B cell (primary cell): ENCODE measurements at regions not wholly inside any gene's neighbourhood (a gene's known extent, or its start where the extent isn't known, plus 50 kb on each side); places are given as distances from the start of the nearest gene placed in this dataset.

Experiments used
- ATAC-seq: fragments of 200-7000 bp; cut with Tn5 transposase; one replicate; pipeline ENCODE4 v1.10.0; 2021; ENCODE audit warnings: low read depth, mild to moderate bottlenecking, moderate number of reproducible peaks, moderate library complexity
- CTCF ChIA-PET: fragments of 350-600 bp; sonication (Branson Sonifier 250); formaldehyde crosslinking; loops from one replicate; lab custom pipeline; 2021; ENCODE audit warnings: antibody characterized with exemption, inconsistent platforms; lab: Charles Lee
- POLR2A ChIA-PET: fragments of 350-600 bp; sonication (Branson Sonifier 250); formaldehyde crosslinking; loops from one replicate; lab custom pipeline; 2021; ENCODE audit warnings: antibody characterized with exemption; lab: Charles Lee
- DNase-seq: peaks from one replicate; pipeline ENCODE4 v3.0.0; 2013
- H2AFZ ChIP-seq: 2 replicates; pipeline ENCODE4 v1.6.1; 2012; ENCODE audit warnings: mild to moderate bottlenecking, low read depth, low read length; ENCODE audit not compliant: insufficient read depth, poor library complexity, severe bottlenecking
- H3K27ac ChIP-seq, 2 donors: 1 replicate in 1 of 2; 2 replicates in 1 of 2; pipeline ENCODE4 v1.5.1; 2012 to 2013; ENCODE audit warnings: low read length in 2 of 2, mild to moderate bottlenecking in 2 of 2, moderate library complexity in 1 of 2
- H3K27me3 ChIP-seq, 4 experiments: fragments of 200-600 bp in 1 of 4; sonication (generic) in 1 of 4; replicated peaks in 1 of 4; 1 replicate in 2 of 4; 2 replicates in 2 of 4; pipeline versions ENCODE4 v1.6.1 to v1.7.0; 2013 to 2016; ENCODE audit warnings: low read length in 3 of 4, mild to moderate bottlenecking in 2 of 4, mixed read lengths in 1 of 4, moderate library complexity in 1 of 4; ENCODE audit not compliant: insufficient read depth in 4 of 4, control insufficient read depth in 3 of 4; ENCODE audit errors: control extremely low read depth in 1 of 4
- H3K36me3 ChIP-seq, 2 experiments: replicated peaks in 1 of 2; 1 replicate in 1 of 2; 2 replicates in 1 of 2; pipeline versions ENCODE4 v1.6.1 to v1.7.1; 2013; ENCODE audit warnings: low read length in 1 of 2; ENCODE audit not compliant: insufficient read depth in 2 of 2, control insufficient read depth in 1 of 2; ENCODE audit errors: control extremely low read depth in 1 of 2, extremely low read depth in 1 of 2
- H3K4me1 ChIP-seq, 2 donors: fragments of 200-600 bp in 1 of 2; sonication (generic) in 1 of 2; 1 replicate in 1 of 2; 2 replicates in 1 of 2; pipeline versions ENCODE4 v1.5.1 to v1.6.1; 2013 to 2017; ENCODE audit warnings: low read length in 2 of 2; ENCODE audit not compliant: control insufficient read depth in 2 of 2, insufficient read depth in 2 of 2
- H3K4me2 ChIP-seq: replicated peaks from 2 replicates; pipeline ENCODE3; 2012; ENCODE audit warnings: mild to moderate bottlenecking, low read depth, low read length; ENCODE audit not compliant: poor library complexity, severe bottlenecking
- H3K4me3 ChIP-seq, 5 experiments: fragments of 200-600 bp in 1 of 5; sonication (generic) in 1 of 5; 1 replicate in 3 of 5; 2 replicates in 2 of 5; pipeline versions ENCODE4 v1.5.1 to v1.7.0; 2011 to 2016; ENCODE audit warnings: low read length in 4 of 5, mild to moderate bottlenecking in 4 of 5, low read depth in 2 of 5, control low read depth in 1 of 5, moderate library complexity in 1 of 5; ENCODE audit not compliant: insufficient read depth in 1 of 5; ENCODE audit errors: control extremely low read depth in 1 of 5, extremely low read depth in 1 of 5
- H3K79me2 ChIP-seq: fragments of 200-600 bp; sonication (generic); one replicate; pipeline ENCODE4 v1.6.0; 2016; ENCODE audit warnings: low read length; ENCODE audit not compliant: control insufficient read depth, insufficient read depth
- H3K9ac ChIP-seq: fragments of 200-600 bp; sonication (generic); 2 replicates; pipeline ENCODE4 v1.6.1; 2017; ENCODE audit warnings: mild to moderate bottlenecking, low read length, moderate library complexity
- H3K9me3 ChIP-seq, 3 donors: one replicate each; pipeline versions ENCODE4 v1.6.1 to v1.7.1; 2013; ENCODE audit warnings: low read length in 2 of 3; ENCODE audit not compliant: control insufficient read depth in 2 of 3, insufficient read depth in 1 of 3; ENCODE audit errors: control extremely low read depth in 1 of 3
- H4K20me1 ChIP-seq: 2 replicates; pipeline ENCODE4 v1.6.0; 2012; ENCODE audit warnings: mild to moderate bottlenecking, low read length; ENCODE audit not compliant: insufficient read depth, control insufficient read depth, poor library complexity, severe bottlenecking
- H3K27ac Mint-ChIP-seq: one replicate; pipeline ENCODE4 v1.8.0; 2021; ENCODE audit warnings: mixed read lengths
- H3K27me3 Mint-ChIP-seq: one replicate; pipeline ENCODE4 v1.8.0; 2021; ENCODE audit warnings: mixed read lengths
- H3K4me1 Mint-ChIP-seq: one replicate; pipeline ENCODE4 v1.8.0; 2021; ENCODE audit warnings: mixed read lengths
- H3K4me3 Mint-ChIP-seq: one replicate; pipeline ENCODE4 v1.8.0; 2021; ENCODE audit warnings: mixed read lengths
- H3K9me3 Mint-ChIP-seq: one replicate; pipeline ENCODE4 v1.8.0; 2022; ENCODE audit warnings: mixed read lengths; ENCODE audit not compliant: insufficient read depth
- EZH2 ChIP-seq: IDR thresholded peaks from 2 replicates; pipeline ENCODE4 v1.6.1; 2012; ENCODE audit warnings: borderline replicate concordance, low read depth, mild to moderate bottlenecking, moderate library complexity, low read length; ENCODE audit not compliant: insufficient read depth, poor library complexity, severe bottlenecking
- WGBS: methylation state at CpG from one replicate; pipeline ENCODE4 v1.1.5; 2013; ENCODE audit warnings: missing lambda C conversion rate; ENCODE audit not compliant: insufficient coverage; 5-methylcytosine and 5-hydroxymethylcytosine counted together
- intact Hi-C: fragments of 100-400 bp; cut with micrococcal nuclease; formaldehyde crosslinking; loops from one replicate; pipeline ENCODE4 v1.10.0; 2022
- TF ChIP-seq, protein P1 (sequence below): fragments of 200-600 bp; IDR thresholded peaks from one replicate; pipeline ENCODE4 v1.8.0; 2022; ENCODE audit warnings: antibody characterized with exemption, mild to moderate bottlenecking

DNA sequence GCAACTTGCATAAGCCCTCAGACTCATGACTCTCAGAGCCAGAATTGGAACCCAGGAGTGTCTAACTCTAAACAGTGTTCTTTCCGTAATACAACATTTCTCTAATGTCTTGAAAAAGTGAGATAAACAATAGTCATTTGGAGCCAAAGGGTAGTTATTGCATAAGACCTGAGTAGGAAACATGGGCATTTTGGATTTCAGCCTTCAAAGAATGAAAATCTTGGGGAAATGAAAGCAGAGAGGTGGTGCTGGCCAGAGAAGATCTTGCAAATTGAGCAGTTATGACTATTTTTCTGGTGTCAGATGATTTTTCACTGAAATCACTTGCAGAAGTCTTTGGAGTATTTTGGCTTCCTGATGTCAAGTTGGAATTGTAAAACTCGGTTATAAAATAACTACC, 379.4 kb downstream of the DIPK2A start:
- Histone ChIP-seq H3K27me3 (no peaks in the 10 kb centered on the region), H3K4me1 (no peaks in the 10 kb centered on the region), H4K20me1 (no peaks in the 10 kb centered on the region), H3K9ac (no peak overlapping the region), H3K4me3 (no peak overlapping the region), H2AFZ (no peak overlapping the region), H3K27ac (no peak overlapping the region), H3K79me2 (no peaks in the 10 kb centered on the region), H3K36me3 (no peaks in the 10 kb centered on the region), H3K4me2 (no peak overlapping the region), H3K9me3 (no peaks in the 10 kb centered on the region)
- no peak for DNase-seq
- Mint-ChIP-seq H3K4me1 (no peaks in the 10 kb centered on the region), H3K4me3 (no peak overlapping the region), H3K27ac (no peak overlapping the region), H3K27me3 (peaks cover 4% of the 10 kb centered on the region), H3K9me3 (no peaks in the 10 kb centered on the region)
- TF ChIP-seq, protein P1, sequence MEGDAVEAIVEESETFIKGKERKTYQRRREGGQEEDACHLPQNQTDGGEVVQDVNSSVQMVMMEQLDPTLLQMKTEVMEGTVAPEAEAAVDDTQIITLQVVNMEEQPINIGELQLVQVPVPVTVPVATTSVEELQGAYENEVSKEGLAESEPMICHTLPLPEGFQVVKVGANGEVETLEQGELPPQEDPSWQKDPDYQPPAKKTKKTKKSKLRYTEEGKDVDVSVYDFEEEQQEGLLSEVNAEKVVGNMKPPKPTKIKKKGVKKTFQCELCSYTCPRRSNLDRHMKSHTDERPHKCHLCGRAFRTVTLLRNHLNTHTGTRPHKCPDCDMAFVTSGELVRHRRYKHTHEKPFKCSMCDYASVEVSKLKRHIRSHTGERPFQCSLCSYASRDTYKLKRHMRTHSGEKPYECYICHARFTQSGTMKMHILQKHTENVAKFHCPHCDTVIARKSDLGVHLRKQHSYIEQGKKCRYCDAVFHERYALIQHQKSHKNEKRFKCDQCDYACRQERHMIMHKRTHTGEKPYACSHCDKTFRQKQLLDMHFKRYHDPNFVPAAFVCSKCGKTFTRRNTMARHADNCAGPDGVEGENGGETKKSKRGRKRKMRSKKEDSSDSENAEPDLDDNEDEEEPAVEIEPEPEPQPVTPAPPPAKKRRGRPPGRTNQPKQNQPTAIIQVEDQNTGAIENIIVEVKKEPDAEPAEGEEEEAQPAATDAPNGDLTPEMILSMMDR = no peak
- no peak for TF ChIP-seq EZH2
- ChIA-PET POLR2A (no interaction called here), CTCF (no interaction called here)
- no peak for ATAC-seq
- 100% methylated on average over 1 of the region's 2 CpGs for WGBS
- intact Hi-C loops = no loop called here

DNA sequence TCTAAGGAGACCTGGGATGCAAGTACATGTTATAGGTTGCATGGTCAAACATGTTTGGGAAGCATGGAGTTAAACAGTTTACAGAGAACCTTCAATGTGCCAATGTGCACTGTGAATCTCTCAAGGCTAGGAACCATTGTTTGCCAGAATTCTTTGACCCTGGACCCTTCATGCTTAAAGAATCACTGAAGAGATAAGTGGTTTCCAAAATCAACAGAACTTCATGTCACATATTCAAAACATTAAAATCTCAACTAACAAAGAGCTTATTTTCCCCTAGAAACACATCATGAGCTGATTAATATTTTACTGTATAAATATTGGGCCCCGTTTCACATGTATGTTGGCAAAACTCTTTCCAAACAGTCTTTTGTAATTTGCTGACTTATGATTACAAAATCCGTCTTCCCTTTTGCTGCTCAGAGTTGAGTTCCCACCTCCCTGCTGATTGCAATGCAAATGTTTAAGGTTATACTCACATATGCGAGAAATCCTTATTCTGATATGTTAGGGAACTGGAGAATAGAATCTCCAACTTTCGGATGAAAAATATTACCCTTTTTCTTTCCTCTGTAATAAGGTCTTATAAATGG, 380.2 kb downstream of the DIPK2A start:
- H3K79me2 ChIP-seq = no peaks in the 10 kb centered on the region
- H3K4me1 ChIP-seq = no peaks in the 10 kb centered on the region
- H3K4me3 ChIP-seq = no peak overlapping the region
- no peaks in the 10 kb centered on the region for H4K20me1 ChIP-seq
- Mint-ChIP-seq H3K4me1 (no peaks in the 10 kb centered on the region), H3K9me3 (no peaks in the 10 kb centered on the region), H3K4me3 (no peak overlapping the region), H3K27me3 (peaks cover under 1% of the 10 kb centered on the region), H3K27ac (no peak overlapping the region)
- no peak overlapping the region for H3K4me2 ChIP-seq
- no peak overlapping the region for H2AFZ ChIP-seq
- H3K36me3 ChIP-seq = no peaks in the 10 kb centered on the region
- intact Hi-C loops = no loop called here
- ChIA-PET CTCF (interaction anchor here (0.7 kb wide), 1 partner anchor 9 kb away, joined by 3 read pairs; no protein-coding TSS in a partner anchor), POLR2A (no interaction called here)
- ATAC-seq = no peak
- no peak overlapping the region for H3K27ac ChIP-seq
- H3K9me3 ChIP-seq = no peaks in the 10 kb centered on the region
- H3K9ac ChIP-seq = no peak overlapping the region
- no peak for DNase-seq
- no CpG with 5 or more reads among the region's 4 CpGs for WGBS
- TF ChIP-seq, protein P1 = no peak
- TF ChIP-seq EZH2 = no peak
- H3K27me3 ChIP-seq = no peaks in the 10 kb centered on the region
